ENCODE measurements at regions not wholly inside any gene's neighbourhood (a gene's known extent, or its start where the extent isn't known, plus 50 kb on each side); places are given as distances from the start of the nearest gene placed in this dataset.

DNA sequence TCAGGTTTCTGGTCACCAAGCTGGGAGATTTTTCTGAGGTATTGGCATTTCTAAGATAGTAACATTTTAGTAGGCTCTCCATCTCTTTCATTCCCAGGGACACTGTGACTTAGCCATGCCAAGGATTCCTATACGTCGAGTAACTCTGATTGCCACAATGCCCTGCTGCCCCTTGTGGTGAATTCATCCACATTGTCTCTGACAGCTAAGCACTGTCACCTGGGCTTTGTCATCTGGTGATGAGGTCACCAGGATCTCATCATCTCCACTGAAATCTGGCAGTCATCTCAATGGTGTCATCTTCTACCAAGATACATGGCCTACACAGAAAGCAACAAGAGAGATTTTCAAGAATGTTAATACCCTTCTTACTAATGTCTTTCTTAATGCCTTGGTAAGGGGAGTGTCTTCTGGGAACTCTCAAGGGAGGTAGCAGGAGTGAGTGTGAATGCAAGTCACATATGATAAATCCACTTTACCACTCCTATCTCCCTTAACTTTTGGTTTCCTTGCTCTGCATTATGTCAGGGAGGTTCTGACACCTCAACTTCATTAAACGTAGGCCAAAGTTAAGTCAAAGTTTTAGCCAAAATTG, 246.7 kb downstream of the CD109 start:
- TF ChIP-seq, protein P1, sequence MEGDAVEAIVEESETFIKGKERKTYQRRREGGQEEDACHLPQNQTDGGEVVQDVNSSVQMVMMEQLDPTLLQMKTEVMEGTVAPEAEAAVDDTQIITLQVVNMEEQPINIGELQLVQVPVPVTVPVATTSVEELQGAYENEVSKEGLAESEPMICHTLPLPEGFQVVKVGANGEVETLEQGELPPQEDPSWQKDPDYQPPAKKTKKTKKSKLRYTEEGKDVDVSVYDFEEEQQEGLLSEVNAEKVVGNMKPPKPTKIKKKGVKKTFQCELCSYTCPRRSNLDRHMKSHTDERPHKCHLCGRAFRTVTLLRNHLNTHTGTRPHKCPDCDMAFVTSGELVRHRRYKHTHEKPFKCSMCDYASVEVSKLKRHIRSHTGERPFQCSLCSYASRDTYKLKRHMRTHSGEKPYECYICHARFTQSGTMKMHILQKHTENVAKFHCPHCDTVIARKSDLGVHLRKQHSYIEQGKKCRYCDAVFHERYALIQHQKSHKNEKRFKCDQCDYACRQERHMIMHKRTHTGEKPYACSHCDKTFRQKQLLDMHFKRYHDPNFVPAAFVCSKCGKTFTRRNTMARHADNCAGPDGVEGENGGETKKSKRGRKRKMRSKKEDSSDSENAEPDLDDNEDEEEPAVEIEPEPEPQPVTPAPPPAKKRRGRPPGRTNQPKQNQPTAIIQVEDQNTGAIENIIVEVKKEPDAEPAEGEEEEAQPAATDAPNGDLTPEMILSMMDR (IDR thresholded peaks at IDR 0.05; ENCODE audit: low read depth, low read length), result no peak
- Histone ChIP-seq H3K27me3 (ENCODE audit: control insufficient read depth, insufficient read depth, low read length) (no peaks in the 10 kb centered on the region), H3K27ac (ENCODE audit: low read depth, low read length) (no peak overlapping the region), H3K4me3 (ENCODE audit: low read depth, low read length) (no peak overlapping the region), H3K9me3 (ENCODE audit: control insufficient read depth, insufficient read depth, low read length) (no peaks in the 10 kb centered on the region)
- DNase-seq (ENCODE audit: low read depth, low spot score), result peak; percentile 10
- ChIA-PET CTCF (interaction anchor here (2.2 kb wide), 1 partner anchor 27 kb away, joined by 6 read pairs; no protein-coding TSS in a partner anchor), POLR2A (no interaction called here)

DNA sequence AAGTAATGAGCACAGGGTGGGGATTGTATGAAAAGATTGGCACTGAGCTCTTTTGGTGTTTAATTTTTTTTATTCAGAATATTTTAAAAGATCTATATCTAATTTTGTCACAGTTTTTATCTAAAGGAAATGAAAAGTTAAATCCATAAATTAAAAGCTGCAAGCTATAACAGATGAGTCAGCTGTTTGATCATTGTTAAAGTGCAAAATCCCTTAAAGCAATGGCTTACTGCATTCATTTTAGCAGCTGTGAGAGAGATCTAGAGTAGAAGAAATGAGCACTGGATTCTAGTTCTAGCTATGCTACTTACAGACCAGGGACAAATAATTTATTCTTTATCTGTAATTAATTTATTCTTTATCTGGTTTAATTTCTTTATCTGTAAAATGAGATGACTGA, 245.9 kb downstream of the CD109 start:
- no peaks in the 10 kb centered on the region for H3K9me3 ChIP-seq (ENCODE audit: control insufficient read depth, insufficient read depth, low read length)
- H3K4me3 ChIP-seq (ENCODE audit: low read depth, low read length), result no peak overlapping the region
- H3K27me3 ChIP-seq (ENCODE audit: control insufficient read depth, insufficient read depth, low read length), result no peaks in the 10 kb centered on the region
- POLR2A ChIA-PET, result no interaction called here
- TF ChIP-seq, protein P1 (IDR thresholded peaks at IDR 0.05; ENCODE audit: low read depth, low read length), result no peak
- CTCF ChIA-PET, result interaction anchor here (2.2 kb wide), 1 partner anchor 28 kb away, joined by 6 read pairs; no protein-coding TSS in a partner anchor
- no peak for DNase-seq (ENCODE audit: low read depth, low spot score)
- no peak overlapping the region for H3K27ac ChIP-seq (ENCODE audit: low read depth, low read length)

DNA sequence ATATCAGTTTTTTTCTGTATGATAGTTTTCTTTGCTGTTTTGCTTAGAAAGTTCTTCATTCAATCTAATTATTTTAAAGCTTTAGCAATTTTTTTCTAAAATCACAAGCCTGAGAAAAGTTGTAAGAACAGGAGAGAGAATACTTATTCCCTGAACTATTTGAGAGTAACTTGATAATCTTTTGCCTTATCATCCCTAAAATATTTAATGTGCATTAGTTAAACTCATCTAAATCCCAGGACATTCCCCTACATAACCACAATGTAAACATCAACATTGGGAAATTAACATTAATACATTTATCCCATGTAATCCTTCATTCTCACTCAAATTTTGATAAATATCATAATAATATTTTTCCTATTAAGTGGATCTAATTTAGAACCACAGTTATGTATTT, 241.8 kb downstream of the CD109 start:
- Histone ChIP-seq H3K27me3 (ENCODE audit: control insufficient read depth, insufficient read depth, low read length) (no peaks in the 10 kb centered on the region), H3K9me3 (ENCODE audit: control insufficient read depth, insufficient read depth, low read length) (no peaks in the 10 kb centered on the region), H3K27ac (ENCODE audit: low read depth, low read length) (no peak overlapping the region), H3K4me3 (ENCODE audit: low read depth, low read length) (no peak overlapping the region)
- DNase-seq (ENCODE audit: low read depth, low spot score), result no peak
- TF ChIP-seq, protein P1 (IDR thresholded peaks at IDR 0.05; ENCODE audit: low read depth, low read length), result no peak
- ChIA-PET POLR2A (no interaction called here), CTCF (interaction anchor here (0.9 to 1.0 kb wide), 2 partner anchors 32 to 1271 kb away, joined by 3 to 4 read pairs; no protein-coding TSS in a partner anchor)

DNA sequence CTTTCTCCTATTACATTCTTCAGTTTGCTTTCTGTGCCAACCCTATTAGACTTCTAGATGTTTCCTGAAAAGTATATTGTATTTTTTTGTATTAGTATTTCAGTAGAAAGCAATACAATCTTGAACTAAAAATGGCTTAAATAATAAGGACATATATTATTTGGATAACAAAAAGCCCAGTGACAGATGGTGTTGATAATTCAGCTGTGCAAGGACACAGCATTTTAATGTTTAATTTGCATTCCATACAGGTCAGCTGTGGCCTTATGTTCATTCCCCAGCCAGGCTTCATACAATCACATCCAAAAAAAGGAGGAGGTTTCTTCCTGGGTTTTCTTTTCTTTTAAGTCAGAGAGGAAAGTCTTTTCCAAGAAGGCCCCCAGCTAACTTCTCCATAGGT, 236.9 kb downstream of the CD109 start:
- ChIA-PET CTCF (no interaction called here), POLR2A (no interaction called here)
- Histone ChIP-seq H3K27ac (ENCODE audit: low read depth, low read length) (no peak overlapping the region), H3K4me3 (ENCODE audit: low read depth, low read length) (no peak overlapping the region), H3K9me3 (ENCODE audit: control insufficient read depth, insufficient read depth, low read length) (peaks cover 7% of the 10 kb centered on the region), H3K27me3 (ENCODE audit: control insufficient read depth, insufficient read depth, low read length) (no peaks in the 10 kb centered on the region)
- TF ChIP-seq, protein P1 (IDR thresholded peaks at IDR 0.05; ENCODE audit: low read depth, low read length), result no peak
- DNase-seq (ENCODE audit: low read depth, low spot score), result no peak

DNA sequence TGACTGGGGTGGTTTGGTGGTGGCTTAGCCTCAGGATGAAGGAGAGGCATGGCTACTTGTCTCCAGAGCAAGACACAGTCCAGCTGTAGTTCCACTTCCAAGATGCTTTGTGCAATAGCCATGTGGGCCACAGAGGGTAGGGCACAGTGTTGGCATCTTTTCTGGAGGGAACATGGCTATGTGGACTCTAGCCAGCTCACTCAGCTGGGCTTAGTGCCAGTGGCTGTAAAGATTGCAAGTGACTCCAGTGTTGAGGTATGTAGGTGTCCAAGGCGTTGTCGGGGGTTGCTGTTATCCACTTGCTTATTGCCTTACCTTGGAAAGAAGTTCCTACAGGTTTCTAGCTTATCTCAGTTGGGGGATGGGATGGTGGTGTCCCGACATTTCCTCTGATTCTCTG, 233.4 kb downstream of the CD109 start:
- Histone ChIP-seq H3K4me3 (ENCODE audit: low read depth, low read length) (no peak overlapping the region), H3K27ac (ENCODE audit: low read depth, low read length) (no peak overlapping the region), H3K27me3 (ENCODE audit: control insufficient read depth, insufficient read depth, low read length) (no peaks in the 10 kb centered on the region), H3K9me3 (ENCODE audit: control insufficient read depth, insufficient read depth, low read length) (peaks cover 10% of the 10 kb centered on the region)
- no peak for DNase-seq (ENCODE audit: low read depth, low spot score)
- ChIA-PET CTCF (interaction anchor here (0.8 kb wide), 1 partner anchor 40 kb away, joined by 5 read pairs; no protein-coding TSS in a partner anchor), POLR2A (no interaction called here)
- TF ChIP-seq, protein P1 (IDR thresholded peaks at IDR 0.05; ENCODE audit: low read depth, low read length), result no peak

All from AG04450 (cell line).